ENCODE measurements at regions not wholly inside any gene's neighbourhood (a gene's known extent, or its start where the extent isn't known, plus 50 kb on each side); places are given as distances from the start of the nearest gene placed in this dataset.

DNA sequence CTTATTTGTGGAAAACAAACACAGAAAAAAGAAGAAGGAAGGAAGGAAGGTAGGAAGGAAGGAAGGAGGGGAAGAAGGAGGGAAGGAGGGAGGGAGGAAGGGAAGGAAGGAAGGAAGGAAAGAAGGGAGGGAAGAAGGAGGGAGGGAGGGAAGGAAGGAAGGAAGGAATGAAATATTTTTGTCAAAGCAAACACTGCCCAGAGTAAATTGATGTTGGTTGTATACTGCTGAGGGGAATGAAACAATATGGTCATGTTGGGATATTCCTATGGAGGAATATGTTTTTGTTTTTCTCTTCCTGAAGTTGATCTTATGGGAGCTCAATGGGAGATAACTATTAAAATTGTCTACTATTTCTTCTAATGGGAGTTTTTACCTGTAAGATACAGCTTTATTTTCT, 717.5 kb upstream of the LRFN5 start:
- ATAC-seq (no peak), DNase-seq (no peak)
- no peak overlapping the region for H3K4me3 ChIP-seq
- no peaks in the 10 kb centered on the region for H3K36me3 ChIP-seq (ENCODE audit: low read depth)
- TF ChIP-seq, protein P1, sequence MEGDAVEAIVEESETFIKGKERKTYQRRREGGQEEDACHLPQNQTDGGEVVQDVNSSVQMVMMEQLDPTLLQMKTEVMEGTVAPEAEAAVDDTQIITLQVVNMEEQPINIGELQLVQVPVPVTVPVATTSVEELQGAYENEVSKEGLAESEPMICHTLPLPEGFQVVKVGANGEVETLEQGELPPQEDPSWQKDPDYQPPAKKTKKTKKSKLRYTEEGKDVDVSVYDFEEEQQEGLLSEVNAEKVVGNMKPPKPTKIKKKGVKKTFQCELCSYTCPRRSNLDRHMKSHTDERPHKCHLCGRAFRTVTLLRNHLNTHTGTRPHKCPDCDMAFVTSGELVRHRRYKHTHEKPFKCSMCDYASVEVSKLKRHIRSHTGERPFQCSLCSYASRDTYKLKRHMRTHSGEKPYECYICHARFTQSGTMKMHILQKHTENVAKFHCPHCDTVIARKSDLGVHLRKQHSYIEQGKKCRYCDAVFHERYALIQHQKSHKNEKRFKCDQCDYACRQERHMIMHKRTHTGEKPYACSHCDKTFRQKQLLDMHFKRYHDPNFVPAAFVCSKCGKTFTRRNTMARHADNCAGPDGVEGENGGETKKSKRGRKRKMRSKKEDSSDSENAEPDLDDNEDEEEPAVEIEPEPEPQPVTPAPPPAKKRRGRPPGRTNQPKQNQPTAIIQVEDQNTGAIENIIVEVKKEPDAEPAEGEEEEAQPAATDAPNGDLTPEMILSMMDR (IDR thresholded peaks at IDR 0.05): no peak
- no peaks in the 10 kb centered on the region for H3K4me1 ChIP-seq (ENCODE audit: low read depth)
- intact Hi-C loops (cut with DNase I, micrococcal nuclease): no loop called here
- H3K9me3 ChIP-seq: peaks cover 29% of the 10 kb centered on the region

DNA sequence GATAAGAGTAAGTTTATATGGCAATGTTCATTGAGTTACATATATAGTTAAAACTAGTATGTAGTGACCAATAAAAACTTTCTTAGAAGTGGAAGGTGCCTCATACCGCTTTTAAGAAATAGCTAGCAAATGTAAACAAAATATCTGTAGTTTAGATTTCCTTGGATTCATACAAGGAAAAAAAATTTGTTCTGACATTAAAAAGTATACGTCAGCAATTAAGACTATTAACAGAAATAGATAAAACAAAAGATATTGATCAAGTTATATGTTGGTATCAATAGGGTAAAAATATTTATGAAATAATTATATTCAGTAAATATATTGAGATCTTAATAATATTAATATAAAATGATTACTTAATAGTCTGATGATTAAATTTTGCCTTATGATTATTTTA, 718.8 kb upstream of the LRFN5 start:
- Histone ChIP-seq H3K9me3 (peaks cover 32% of the 10 kb centered on the region), H3K36me3 (ENCODE audit: low read depth) (no peaks in the 10 kb centered on the region), H3K4me3 (no peak overlapping the region), H3K4me1 (ENCODE audit: low read depth) (no peaks in the 10 kb centered on the region)
- no peak for ATAC-seq
- no peak for DNase-seq
- intact Hi-C loops (cut with DNase I, micrococcal nuclease): no loop called here
- TF ChIP-seq, protein P1 (IDR thresholded peaks at IDR 0.05): no peak

DNA sequence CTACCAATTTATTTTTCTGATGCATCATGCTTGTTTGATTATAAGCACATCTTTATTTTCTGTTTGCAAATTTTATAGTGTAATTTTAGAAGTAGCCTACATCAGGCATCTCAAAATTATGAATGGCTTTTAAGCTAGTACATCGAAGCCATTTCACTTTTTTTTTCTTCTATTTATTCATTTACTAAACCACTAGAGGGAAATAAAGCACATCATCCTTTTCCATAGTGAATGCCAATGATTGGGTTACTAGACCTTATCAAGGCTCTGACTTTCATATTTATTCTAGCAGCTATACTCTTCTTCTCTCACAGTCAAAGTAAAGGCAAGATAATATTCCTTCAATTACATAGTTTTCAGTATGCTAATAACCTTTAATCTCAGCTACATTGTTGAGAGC, 736.4 kb upstream of the LRFN5 start:
- no peaks in the 10 kb centered on the region for H3K36me3 ChIP-seq (ENCODE audit: low read depth)
- TF ChIP-seq, protein P1 (IDR thresholded peaks at IDR 0.05): no peak
- intact Hi-C loops (cut with DNase I, micrococcal nuclease): no loop called here
- peaks cover 39% of the 10 kb centered on the region for H3K9me3 ChIP-seq
- H3K4me3 ChIP-seq: no peak overlapping the region
- no peaks in the 10 kb centered on the region for H3K4me1 ChIP-seq (ENCODE audit: low read depth)
- no peak for DNase-seq
- no peak for ATAC-seq

DNA sequence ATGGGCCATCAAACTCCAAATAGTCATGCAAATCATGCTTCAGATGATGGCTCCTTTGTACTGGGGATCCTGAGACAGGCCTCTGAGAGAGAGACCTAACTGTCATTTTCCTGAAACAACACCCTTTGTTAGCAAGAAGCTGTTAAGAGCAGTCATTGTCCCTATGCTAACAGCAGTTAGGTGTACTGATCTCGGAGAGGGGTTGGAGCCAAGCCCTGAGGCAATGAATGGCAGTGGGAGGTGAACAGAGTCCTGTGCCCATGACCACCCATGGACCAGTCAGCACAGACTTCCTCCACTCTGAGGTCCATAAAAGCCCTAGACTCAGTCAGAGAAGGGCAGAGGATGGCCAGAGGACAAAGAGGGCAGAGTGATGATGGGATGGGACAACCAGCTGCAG, 747.6 kb upstream of the LRFN5 start:
- TF ChIP-seq, protein P1 (IDR thresholded peaks at IDR 0.05): no peak
- no peaks in the 10 kb centered on the region for H3K36me3 ChIP-seq (ENCODE audit: low read depth)
- ATAC-seq: no peak
- no peak for DNase-seq
- intact Hi-C loops (cut with DNase I, micrococcal nuclease): no loop called here
- H3K9me3 ChIP-seq: peaks cover 72% of the 10 kb centered on the region
- H3K4me3 ChIP-seq: no peak overlapping the region
- H3K4me1 ChIP-seq (ENCODE audit: low read depth): no peaks in the 10 kb centered on the region

DNA sequence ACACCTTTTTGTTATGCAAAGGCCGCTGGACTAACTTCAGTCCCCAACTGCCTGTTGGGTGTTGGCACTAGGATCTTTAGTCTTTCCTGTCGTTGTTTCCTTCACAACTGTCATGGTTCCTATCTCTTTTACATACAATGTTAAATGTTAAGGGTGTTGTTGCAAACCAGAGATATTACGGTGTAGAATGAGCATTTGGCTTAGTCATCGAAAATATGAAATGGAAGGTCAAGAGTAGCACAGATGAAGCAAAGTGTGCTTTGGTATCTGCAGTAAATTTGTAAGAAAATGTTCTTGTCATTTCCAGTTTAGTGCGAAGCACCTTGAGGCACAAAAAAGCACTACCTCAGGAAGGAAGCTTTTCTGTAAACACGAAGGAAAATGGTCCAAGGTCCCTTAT, 751.3 kb upstream of the LRFN5 start:
- H3K4me1 ChIP-seq (ENCODE audit: low read depth): no peaks in the 10 kb centered on the region
- intact Hi-C loops (cut with DNase I, micrococcal nuclease): no loop called here
- DNase-seq (no peak), ATAC-seq (no peak)
- no peaks in the 10 kb centered on the region for H3K36me3 ChIP-seq (ENCODE audit: low read depth)
- no peak overlapping the region for H3K4me3 ChIP-seq
- H3K9me3 ChIP-seq: peaks cover 45% of the 10 kb centered on the region
- TF ChIP-seq, protein P1 (IDR thresholded peaks at IDR 0.05): no peak

DNA sequence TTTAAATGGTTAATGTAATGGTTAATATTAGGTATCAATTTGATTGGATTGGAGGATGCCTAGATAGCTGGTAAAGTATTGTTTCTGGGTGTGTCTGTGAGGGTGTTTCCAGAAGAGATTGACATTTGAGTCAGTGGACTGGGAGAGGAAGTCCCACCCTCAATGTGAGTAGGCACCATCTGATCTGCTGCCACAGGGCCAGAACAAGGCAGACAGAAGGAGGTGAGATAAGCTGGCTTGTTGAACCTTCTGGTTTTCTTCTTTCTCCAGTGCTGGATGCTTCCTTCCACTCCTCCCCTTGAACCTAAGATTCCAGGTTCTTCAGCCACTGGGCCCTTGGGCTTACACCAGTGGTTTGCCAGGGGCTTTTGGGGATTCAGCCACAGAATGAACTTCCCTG, 756.5 kb upstream of the LRFN5 start:
- intact Hi-C loops (cut with DNase I, micrococcal nuclease): no loop called here
- no peaks in the 10 kb centered on the region for H3K4me1 ChIP-seq (ENCODE audit: low read depth)
- TF ChIP-seq, protein P1 (IDR thresholded peaks at IDR 0.05): no peak
- no peak for DNase-seq
- H3K4me3 ChIP-seq: no peak overlapping the region
- H3K36me3 ChIP-seq (ENCODE audit: low read depth): no peaks in the 10 kb centered on the region
- H3K9me3 ChIP-seq: peaks cover 20% of the 10 kb centered on the region
- no peak for ATAC-seq
